ENCODE measurements at regions not wholly inside any gene's neighbourhood (a gene's known extent, or its start where the extent isn't known, plus 50 kb on each side); places are given as distances from the start of the nearest gene placed in this dataset.
"Not testable (repeated sequence)": the region's sequence is repeated elsewhere in the genome, so short reads cannot be mapped to it uniquely, and the experiment has no call there.

GRCh38 chr2:117308861-117309770 lies 505.4 kb upstream of the DDX18 start:
- no peak for TF ChIP-seq CTCF (IDR thresholded peaks at IDR 0.05; ENCODE audit: low read depth, low read length)
- no peak overlapping the region for H3K4me3 ChIP-seq (replicated peaks in 1 of 2; ENCODE audit: low read depth in 2 of 2, low read length in 2 of 2)
- no peak for DNase-seq (ENCODE audit: low read depth in 2 of 2)

GRCh38 chr2:117321816-117322215 lies 492.7 kb upstream of the DDX18 start:
- H3K4me3 ChIP-seq (replicated peaks in 1 of 2; ENCODE audit: low read depth in 2 of 2, low read length in 2 of 2), result no peak overlapping the region
- no peak for DNase-seq (ENCODE audit: low read depth in 2 of 2)
- no peak for TF ChIP-seq CTCF (IDR thresholded peaks at IDR 0.05; ENCODE audit: low read depth, low read length)

DNA sequence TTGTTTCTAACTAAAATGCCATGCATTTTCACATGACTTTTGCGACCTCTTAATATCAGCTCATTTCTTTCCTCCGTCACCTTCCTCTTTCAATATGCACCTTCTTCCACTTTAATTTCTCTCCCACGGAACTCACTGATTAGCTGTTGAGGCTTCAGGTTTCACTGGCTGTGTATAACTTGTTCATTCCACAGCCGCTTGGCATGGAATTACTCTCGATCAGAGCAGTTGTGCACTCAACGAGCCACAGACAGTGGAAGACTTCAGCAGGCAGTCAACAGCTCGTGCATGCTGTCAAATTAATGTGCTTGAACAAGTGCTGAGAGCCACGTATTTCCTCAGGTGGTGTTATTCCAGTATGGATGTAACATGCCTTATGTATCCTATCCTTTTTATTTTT lies 491.2 kb upstream of the DDX18 start:
- TF ChIP-seq CTCF (IDR thresholded peaks at IDR 0.05; ENCODE audit: low read depth, low read length), result no peak
- DNase-seq (ENCODE audit: low read depth in 2 of 2), result no peak
- no peak overlapping the region for H3K4me3 ChIP-seq (replicated peaks in 1 of 2; ENCODE audit: low read depth in 2 of 2, low read length in 2 of 2)

DNA sequence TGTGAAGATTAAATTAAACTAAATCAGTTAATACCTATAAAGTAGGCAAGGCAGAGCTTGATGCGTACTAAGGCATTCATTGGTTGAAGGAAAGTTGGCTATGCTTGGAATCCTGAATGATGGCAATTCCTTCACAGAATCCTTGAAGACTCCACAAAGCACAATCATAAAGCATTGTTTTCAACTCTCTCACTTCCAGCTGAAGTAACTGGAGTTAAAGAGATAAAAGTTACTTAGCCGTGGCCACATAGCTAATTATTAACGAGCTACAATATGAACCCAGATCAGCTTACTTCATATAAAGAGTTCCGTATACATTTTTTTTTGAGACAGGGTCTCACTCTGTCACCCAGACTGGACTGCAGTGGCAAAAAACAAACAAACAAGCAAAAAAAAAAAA lies 483.9 kb upstream of the DDX18 start:
- no peak overlapping the region for H3K4me3 ChIP-seq (replicated peaks in 1 of 2; ENCODE audit: low read depth in 2 of 2, low read length in 2 of 2)
- no peak for TF ChIP-seq CTCF (IDR thresholded peaks at IDR 0.05; ENCODE audit: low read depth, low read length)
- no peak for DNase-seq (ENCODE audit: low read depth in 2 of 2)

- H3K4me3 ChIP-seq (replicated peaks in 1 of 2; ENCODE audit: low read depth in 2 of 2, low read length in 2 of 2), result no peak overlapping the region
- no peak for TF ChIP-seq CTCF (IDR thresholded peaks at IDR 0.05; ENCODE audit: low read depth, low read length)
- DNase-seq (ENCODE audit: low read depth in 2 of 2), result no peak
Measured at GRCh38 chr2:117335967-117336366, 478.5 kb upstream of the DDX18 start.

GRCh38 chr2:117336496-117336895 lies 478.0 kb upstream of the DDX18 start:
- TF ChIP-seq CTCF (IDR thresholded peaks at IDR 0.05; ENCODE audit: low read depth, low read length), result no peak
- no peak for DNase-seq (ENCODE audit: low read depth in 2 of 2)
- H3K4me3 ChIP-seq (replicated peaks in 1 of 2; ENCODE audit: low read depth in 2 of 2, low read length in 2 of 2), result no peak overlapping the region

DNA sequence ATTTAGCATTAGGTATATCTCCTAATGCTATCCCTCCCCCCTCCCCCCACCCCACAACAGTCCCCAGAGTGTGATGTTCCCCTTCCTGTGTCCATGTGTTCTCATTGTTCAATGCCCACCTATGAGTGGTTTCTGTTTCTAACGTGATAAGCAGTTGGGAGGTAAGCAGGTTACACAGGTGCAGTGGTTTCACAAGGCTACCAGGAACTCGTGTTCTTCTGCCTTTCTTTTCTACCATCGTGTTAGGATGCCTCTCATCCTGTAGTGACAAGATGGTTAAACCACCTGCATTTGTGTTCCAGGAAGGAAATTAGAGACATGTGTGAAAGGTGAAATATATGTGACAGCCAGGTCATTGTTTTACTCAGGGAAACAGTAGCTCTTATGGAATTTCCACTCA lies 476.5 kb upstream of the DDX18 start:
- not testable (repeated sequence) for H3K4me3 ChIP-seq (replicated peaks in 1 of 2; ENCODE audit: low read depth in 2 of 2, low read length in 2 of 2); DNase-seq (ENCODE audit: low read depth in 2 of 2)

Data from cardiac fibroblast (primary cell).